B cell (primary cell): ENCODE measurements at regions not wholly inside any gene's neighbourhood (a gene's known extent, or its start where the extent isn't known, plus 50 kb on each side); places are given as distances from the start of the nearest gene placed in this dataset.

Experiments
- ATAC-seq: fragments of 200-7000 bp; cut with Tn5 transposase; one replicate; pipeline ENCODE4 v1.10.0; 2021; ENCODE audit warnings: low read depth, mild to moderate bottlenecking, moderate number of reproducible peaks, moderate library complexity
- CTCF ChIA-PET: fragments of 350-600 bp; sonication (Branson Sonifier 250); formaldehyde crosslinking; loops from one replicate; lab custom pipeline; 2021; ENCODE audit warnings: antibody characterized with exemption, inconsistent platforms; lab: Charles Lee
- POLR2A ChIA-PET: fragments of 350-600 bp; sonication (Branson Sonifier 250); formaldehyde crosslinking; loops from one replicate; lab custom pipeline; 2021; ENCODE audit warnings: antibody characterized with exemption; lab: Charles Lee
- DNase-seq: peaks from one replicate; pipeline ENCODE4 v3.0.0; 2013
- H2AFZ ChIP-seq: 2 replicates; pipeline ENCODE4 v1.6.1; 2012; ENCODE audit warnings: mild to moderate bottlenecking, low read depth, low read length; ENCODE audit not compliant: insufficient read depth, poor library complexity, severe bottlenecking
- H3K27ac ChIP-seq, 2 donors: 1 replicate in 1 of 2; 2 replicates in 1 of 2; pipeline ENCODE4 v1.5.1; 2012 to 2013; ENCODE audit warnings: low read length in 2 of 2, mild to moderate bottlenecking in 2 of 2, moderate library complexity in 1 of 2
- H3K27me3 ChIP-seq, 4 experiments: fragments of 200-600 bp in 1 of 4; sonication (generic) in 1 of 4; replicated peaks in 1 of 4; 1 replicate in 2 of 4; 2 replicates in 2 of 4; pipeline versions ENCODE4 v1.6.1 to v1.7.0; 2013 to 2016; ENCODE audit warnings: low read length in 3 of 4, mild to moderate bottlenecking in 2 of 4, mixed read lengths in 1 of 4, moderate library complexity in 1 of 4; ENCODE audit not compliant: insufficient read depth in 4 of 4, control insufficient read depth in 3 of 4; ENCODE audit errors: control extremely low read depth in 1 of 4
- H3K36me3 ChIP-seq, 2 experiments: replicated peaks in 1 of 2; 1 replicate in 1 of 2; 2 replicates in 1 of 2; pipeline versions ENCODE4 v1.6.1 to v1.7.1; 2013; ENCODE audit warnings: low read length in 1 of 2; ENCODE audit not compliant: insufficient read depth in 2 of 2, control insufficient read depth in 1 of 2; ENCODE audit errors: control extremely low read depth in 1 of 2, extremely low read depth in 1 of 2
- H3K4me1 ChIP-seq, 2 donors: fragments of 200-600 bp in 1 of 2; sonication (generic) in 1 of 2; 1 replicate in 1 of 2; 2 replicates in 1 of 2; pipeline versions ENCODE4 v1.5.1 to v1.6.1; 2013 to 2017; ENCODE audit warnings: low read length in 2 of 2; ENCODE audit not compliant: control insufficient read depth in 2 of 2, insufficient read depth in 2 of 2
- H3K4me2 ChIP-seq: replicated peaks from 2 replicates; pipeline ENCODE3; 2012; ENCODE audit warnings: mild to moderate bottlenecking, low read depth, low read length; ENCODE audit not compliant: poor library complexity, severe bottlenecking
- H3K4me3 ChIP-seq, 5 experiments: fragments of 200-600 bp in 1 of 5; sonication (generic) in 1 of 5; 1 replicate in 3 of 5; 2 replicates in 2 of 5; pipeline versions ENCODE4 v1.5.1 to v1.7.0; 2011 to 2016; ENCODE audit warnings: low read length in 4 of 5, mild to moderate bottlenecking in 4 of 5, low read depth in 2 of 5, control low read depth in 1 of 5, moderate library complexity in 1 of 5; ENCODE audit not compliant: insufficient read depth in 1 of 5; ENCODE audit errors: control extremely low read depth in 1 of 5, extremely low read depth in 1 of 5
- H3K79me2 ChIP-seq: fragments of 200-600 bp; sonication (generic); one replicate; pipeline ENCODE4 v1.6.0; 2016; ENCODE audit warnings: low read length; ENCODE audit not compliant: control insufficient read depth, insufficient read depth
- H3K9ac ChIP-seq: fragments of 200-600 bp; sonication (generic); 2 replicates; pipeline ENCODE4 v1.6.1; 2017; ENCODE audit warnings: mild to moderate bottlenecking, low read length, moderate library complexity
- H3K9me3 ChIP-seq, 3 donors: one replicate each; pipeline versions ENCODE4 v1.6.1 to v1.7.1; 2013; ENCODE audit warnings: low read length in 2 of 3; ENCODE audit not compliant: control insufficient read depth in 2 of 3, insufficient read depth in 1 of 3; ENCODE audit errors: control extremely low read depth in 1 of 3
- H4K20me1 ChIP-seq: 2 replicates; pipeline ENCODE4 v1.6.0; 2012; ENCODE audit warnings: mild to moderate bottlenecking, low read length; ENCODE audit not compliant: insufficient read depth, control insufficient read depth, poor library complexity, severe bottlenecking
- H3K27ac Mint-ChIP-seq: one replicate; pipeline ENCODE4 v1.8.0; 2021; ENCODE audit warnings: mixed read lengths
- H3K27me3 Mint-ChIP-seq: one replicate; pipeline ENCODE4 v1.8.0; 2021; ENCODE audit warnings: mixed read lengths
- H3K4me1 Mint-ChIP-seq: one replicate; pipeline ENCODE4 v1.8.0; 2021; ENCODE audit warnings: mixed read lengths
- H3K4me3 Mint-ChIP-seq: one replicate; pipeline ENCODE4 v1.8.0; 2021; ENCODE audit warnings: mixed read lengths
- H3K9me3 Mint-ChIP-seq: one replicate; pipeline ENCODE4 v1.8.0; 2022; ENCODE audit warnings: mixed read lengths; ENCODE audit not compliant: insufficient read depth
- CTCF ChIP-seq: fragments of 200-600 bp; IDR thresholded peaks from one replicate; pipeline ENCODE4 v1.8.0; 2022; ENCODE audit warnings: antibody characterized with exemption, mild to moderate bottlenecking
- EZH2 ChIP-seq: IDR thresholded peaks from 2 replicates; pipeline ENCODE4 v1.6.1; 2012; ENCODE audit warnings: borderline replicate concordance, low read depth, mild to moderate bottlenecking, moderate library complexity, low read length; ENCODE audit not compliant: insufficient read depth, poor library complexity, severe bottlenecking
- WGBS: methylation state at CpG from one replicate; pipeline ENCODE4 v1.1.5; 2013; ENCODE audit warnings: missing lambda C conversion rate; ENCODE audit not compliant: insufficient coverage; 5-methylcytosine and 5-hydroxymethylcytosine counted together
- intact Hi-C: fragments of 100-400 bp; cut with micrococcal nuclease; formaldehyde crosslinking; loops from one replicate; pipeline ENCODE4 v1.10.0; 2022

- POLR2A ChIA-PET, result no interaction called here
- ATAC-seq (no peak), DNase-seq (no peak)
- intact Hi-C loops, result no loop called here
- Mint-ChIP-seq H3K4me3 (no peak overlapping the region), H3K27ac (no peak overlapping the region), H3K27me3 (no peaks in the 10 kb centered on the region), H3K4me1 (no peaks in the 10 kb centered on the region), H3K9me3 (no peaks in the 10 kb centered on the region)
- CTCF ChIA-PET, result no interaction called here
- H3K27ac ChIP-seq, result no peak overlapping the region
- no peak overlapping the region for H2AFZ ChIP-seq
- H3K4me2 ChIP-seq, result no peak overlapping the region
- no peaks in the 10 kb centered on the region for H4K20me1 ChIP-seq
- H3K36me3 ChIP-seq, result no peaks in the 10 kb centered on the region
- no peaks in the 10 kb centered on the region for H3K27me3 ChIP-seq
- WGBS, result no CpG with 5 or more reads among the region's 3 CpGs
- no peak overlapping the region for H3K9ac ChIP-seq
- H3K9me3 ChIP-seq, result no peaks in the 10 kb centered on the region
- TF ChIP-seq CTCF, result no peak
- no peak for TF ChIP-seq EZH2
- no peaks in the 10 kb centered on the region for H3K79me2 ChIP-seq
- H3K4me1 ChIP-seq, result no peaks in the 10 kb centered on the region
- no peak overlapping the region for H3K4me3 ChIP-seq
Measured at GRCh38 chr3:161770484-161771386, 274.1 kb downstream of the OTOL1 start.

- Mint-ChIP-seq H3K4me3 (no peak overlapping the region), H3K27me3 (no peaks in the 10 kb centered on the region), H3K4me1 (no peaks in the 10 kb centered on the region), H3K9me3 (no peaks in the 10 kb centered on the region), H3K27ac (no peak overlapping the region)
- WGBS, result no CpG with 5 or more reads among the region's 1 CpG
- no peaks in the 10 kb centered on the region for H3K79me2 ChIP-seq
- H2AFZ ChIP-seq, result no peak overlapping the region
- H3K4me2 ChIP-seq, result no peak overlapping the region
- TF ChIP-seq EZH2 (no peak), CTCF (no peak)
- DNase-seq (no peak), ATAC-seq (no peak)
- intact Hi-C loops, result no loop called here
- H3K36me3 ChIP-seq, result no peaks in the 10 kb centered on the region
- no peak overlapping the region for H3K27ac ChIP-seq
- H3K9ac ChIP-seq, result no peak overlapping the region
- POLR2A ChIA-PET, result no interaction called here
- H3K27me3 ChIP-seq, result no peaks in the 10 kb centered on the region
- CTCF ChIA-PET, result no interaction called here
- peaks cover 0 to 3% (median 0%) of the 10 kb centered on the region in 3 donors for H3K9me3 ChIP-seq
- no peak overlapping the region for H3K4me3 ChIP-seq
- no peaks in the 10 kb centered on the region for H3K4me1 ChIP-seq
- H4K20me1 ChIP-seq, result no peaks in the 10 kb centered on the region
Measured at GRCh38 chr3:161781381-161781780, 284.8 kb downstream of the OTOL1 start.
